ENCODE measurements at regions not wholly inside any gene's neighbourhood (a gene's known extent, or its start where the extent isn't known, plus 50 kb on each side); places are given as distances from the start of the nearest gene placed in this dataset.

GRCh38 chr13:21228738-21229137 lies 52.3 kb downstream of the MRPL57 start:
- Histone ChIP-seq H2AFZ (ENCODE audit: low read depth, low read length) (no peak overlapping the region), H3K4me1 (ENCODE audit: insufficient read depth, low read length) (no peaks in the 10 kb centered on the region)
- FAIRE-seq: no peak

GRCh38 chr13:21229241-21230024 lies 53.0 kb downstream of the MRPL57 start:
- no peaks in the 10 kb centered on the region for H3K79me2 ChIP-seq (ENCODE audit: insufficient read depth, low read length)
- peaks cover 3% of the 10 kb centered on the region for H3K9me3 Mint-ChIP-seq (ENCODE audit: unreplicated experiment)
- no peaks in the 10 kb centered on the region for H3K36me3 Mint-ChIP-seq (ENCODE audit: low read depth, unreplicated experiment)
- no peak overlapping the region for H3K9ac ChIP-seq (ENCODE audit: low read length)
- H3K4me1 Mint-ChIP-seq (ENCODE audit: low read depth, unreplicated experiment): no peaks in the 10 kb centered on the region
- TF ChIP-seq EZH2 (IDR thresholded peaks at IDR 0.05; ENCODE audit: insufficient read depth, low read length): no peak
- no peak for TF ChIP-seq CTCF (IDR thresholded peaks at IDR 0.05; ENCODE audit: insufficient read depth, low read depth, low read length)
- H3K27ac ChIP-seq (ENCODE audit: low read depth, low read length): no peak overlapping the region
- peaks cover 2% of the 10 kb centered on the region for H3K27me3 ChIP-seq (ENCODE audit: insufficient read depth, low read length)
- H2AFZ ChIP-seq (ENCODE audit: low read depth, low read length): no peak overlapping the region
- H3K27ac Mint-ChIP-seq (ENCODE audit: unreplicated experiment): no peak overlapping the region
- no peak overlapping the region for H3K4me2 ChIP-seq (ENCODE audit: low read length)
- no peak overlapping the region for H3K4me3 Mint-ChIP-seq (ENCODE audit: unreplicated experiment)
- no peaks in the 10 kb centered on the region for H3K9me3 ChIP-seq (ENCODE audit: insufficient read depth, low read depth, low read length)
- H3K4me1 ChIP-seq (ENCODE audit: insufficient read depth, low read length): no peaks in the 10 kb centered on the region
- no peaks in the 10 kb centered on the region for H4K20me1 ChIP-seq (ENCODE audit: insufficient read depth, low read length)
- DNase-seq (ENCODE audit: low read depth): no peak
- no peak overlapping the region for H3K4me3 ChIP-seq (ENCODE audit: insufficient read depth, low read depth, low read length)
- H3K36me3 ChIP-seq (ENCODE audit: insufficient read depth, low read length): no peaks in the 10 kb centered on the region
- no peak for FAIRE-seq
- peaks cover 3% of the 10 kb centered on the region for H3K27me3 Mint-ChIP-seq (ENCODE audit: low read depth, unreplicated experiment)

More at GRCh38 chr13:21228738-21229137, 52.3 kb downstream of the MRPL57 start:
- Histone ChIP-seq H3K79me2 (ENCODE audit: insufficient read depth, low read length) (no peaks in the 10 kb centered on the region), H3K9me3 (ENCODE audit: insufficient read depth, low read depth, low read length) (no peaks in the 10 kb centered on the region), H3K4me3 (ENCODE audit: insufficient read depth, low read depth, low read length) (no peak overlapping the region), H3K27me3 (ENCODE audit: insufficient read depth, low read length) (peaks cover 2% of the 10 kb centered on the region), H4K20me1 (ENCODE audit: insufficient read depth, low read length) (no peaks in the 10 kb centered on the region), H3K4me2 (ENCODE audit: low read length) (no peak overlapping the region), H3K36me3 (ENCODE audit: insufficient read depth, low read length) (no peaks in the 10 kb centered on the region), H3K9ac (ENCODE audit: low read length) (no peak overlapping the region), H3K27ac (ENCODE audit: low read depth, low read length) (no peak overlapping the region)
- Mint-ChIP-seq H3K4me1 (ENCODE audit: low read depth, unreplicated experiment) (no peaks in the 10 kb centered on the region), H3K4me3 (ENCODE audit: unreplicated experiment) (no peak overlapping the region), H3K36me3 (ENCODE audit: low read depth, unreplicated experiment) (no peaks in the 10 kb centered on the region), H3K27ac (ENCODE audit: unreplicated experiment) (no peak overlapping the region), H3K9me3 (ENCODE audit: unreplicated experiment) (peaks cover 3% of the 10 kb centered on the region), H3K27me3 (ENCODE audit: low read depth, unreplicated experiment) (peaks cover 3% of the 10 kb centered on the region)
- no peak for DNase-seq (ENCODE audit: low read depth)
- no peak for TF ChIP-seq EZH2 (IDR thresholded peaks at IDR 0.05; ENCODE audit: insufficient read depth, low read length)
- no peak for TF ChIP-seq CTCF (IDR thresholded peaks at IDR 0.05; ENCODE audit: insufficient read depth, low read depth, low read length)

GRCh38 chr13:21230516-21230915 lies 54.1 kb downstream of the MRPL57 start:
- H3K79me2 ChIP-seq (ENCODE audit: insufficient read depth, low read length): no peaks in the 10 kb centered on the region
- H3K36me3 ChIP-seq (ENCODE audit: insufficient read depth, low read length): no peaks in the 10 kb centered on the region
- H3K36me3 Mint-ChIP-seq (ENCODE audit: low read depth, unreplicated experiment): no peaks in the 10 kb centered on the region
- DNase-seq (ENCODE audit: low read depth) (no peak), FAIRE-seq (no peak)
- H3K27ac Mint-ChIP-seq (ENCODE audit: unreplicated experiment): no peak overlapping the region
- H3K4me3 Mint-ChIP-seq (ENCODE audit: unreplicated experiment): no peak overlapping the region
- H3K4me2 ChIP-seq (ENCODE audit: low read length): no peak overlapping the region
- no peak overlapping the region for H2AFZ ChIP-seq (ENCODE audit: low read depth, low read length)
- no peak overlapping the region for H3K9ac ChIP-seq (ENCODE audit: low read length)
- peaks cover 3% of the 10 kb centered on the region for H3K9me3 Mint-ChIP-seq (ENCODE audit: unreplicated experiment)
- H3K4me1 ChIP-seq (ENCODE audit: insufficient read depth, low read length): no peaks in the 10 kb centered on the region
- peaks cover 3% of the 10 kb centered on the region for H3K27me3 Mint-ChIP-seq (ENCODE audit: low read depth, unreplicated experiment)
- no peak overlapping the region for H3K4me3 ChIP-seq (ENCODE audit: insufficient read depth, low read depth, low read length)
- H4K20me1 ChIP-seq (ENCODE audit: insufficient read depth, low read length): no peaks in the 10 kb centered on the region
- no peaks in the 10 kb centered on the region for H3K9me3 ChIP-seq (ENCODE audit: insufficient read depth, low read depth, low read length)
- peaks cover 2% of the 10 kb centered on the region for H3K27me3 ChIP-seq (ENCODE audit: insufficient read depth, low read length)
- H3K4me1 Mint-ChIP-seq (ENCODE audit: low read depth, unreplicated experiment): no peaks in the 10 kb centered on the region
- TF ChIP-seq CTCF (IDR thresholded peaks at IDR 0.05; ENCODE audit: insufficient read depth, low read depth, low read length) (no peak), EZH2 (IDR thresholded peaks at IDR 0.05; ENCODE audit: insufficient read depth, low read length) (no peak)
- no peak overlapping the region for H3K27ac ChIP-seq (ENCODE audit: low read depth, low read length)
